H54 (cell line): ENCODE measurements at regions not wholly inside any gene's neighbourhood (a gene's known extent, or its start where the extent isn't known, plus 50 kb on each side); places are given as distances from the start of the nearest gene placed in this dataset.
A peak's percentile ranks its signal among the peaks of the same experiment; 100 is the strongest.

ENCODE experiments used
- DNase-seq: peaks from one replicate; pipeline ENCODE4 v3.0.0; 2011; ENCODE audit warnings: low spot score, mixed read lengths; ENCODE audit not compliant: insufficient read length
- FAIRE-seq: peaks from 3 replicates; lab custom pipeline; 2011; peaks lifted over from hg19 to GRCh38; lab: Jason Lieb, UNC
- POLR2A ChIP-seq: IDR thresholded peaks from 2 replicates; pipeline ENCODE4 v1.6.1; 2011; ENCODE audit warnings: low read depth, mild to moderate bottlenecking, low read length

DNA sequence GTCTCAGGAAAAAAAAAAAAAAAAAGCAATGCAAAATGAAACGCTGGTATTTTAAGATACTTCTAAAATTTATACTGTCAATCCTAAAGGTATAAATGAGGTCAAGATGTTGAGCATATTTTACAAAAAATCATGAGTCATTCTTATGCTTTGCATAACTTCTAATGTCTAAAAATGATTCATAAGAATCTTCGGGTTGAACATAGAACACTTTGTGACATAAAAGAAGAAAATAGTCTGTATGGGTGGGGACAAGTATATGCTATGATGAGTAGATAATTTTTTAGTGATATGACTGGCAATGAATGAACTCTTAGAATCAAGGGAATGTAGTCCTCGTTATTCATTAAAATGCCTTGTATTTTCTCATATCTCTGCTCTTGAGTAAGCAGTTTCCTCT, 416.9 kb upstream of the USP24 start:
- TF ChIP-seq POLR2A = no peak
- DNase-seq (no peak), FAIRE-seq (peak; percentile 67)

DNA sequence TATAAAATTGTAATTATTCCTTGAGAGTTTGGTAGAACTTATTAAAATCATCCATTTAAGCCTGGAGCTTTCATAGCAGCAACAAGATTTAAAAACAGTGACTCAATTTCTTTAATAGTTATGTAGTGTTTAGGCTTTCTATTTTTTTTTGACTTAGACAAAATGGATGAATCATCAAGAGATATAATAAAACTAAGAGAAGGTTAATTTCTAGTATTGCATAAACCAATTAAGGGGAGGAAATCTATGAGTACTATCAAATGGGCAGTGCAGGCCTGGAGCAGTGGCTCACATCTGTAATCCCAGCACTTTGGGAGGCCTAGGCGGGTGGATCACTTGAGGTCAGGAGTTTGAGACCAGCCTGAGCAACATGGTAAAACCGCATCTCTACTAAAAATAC, 416.3 kb upstream of the USP24 start:
- FAIRE-seq (no peak), DNase-seq (no peak)
- TF ChIP-seq POLR2A = no peak

DNA sequence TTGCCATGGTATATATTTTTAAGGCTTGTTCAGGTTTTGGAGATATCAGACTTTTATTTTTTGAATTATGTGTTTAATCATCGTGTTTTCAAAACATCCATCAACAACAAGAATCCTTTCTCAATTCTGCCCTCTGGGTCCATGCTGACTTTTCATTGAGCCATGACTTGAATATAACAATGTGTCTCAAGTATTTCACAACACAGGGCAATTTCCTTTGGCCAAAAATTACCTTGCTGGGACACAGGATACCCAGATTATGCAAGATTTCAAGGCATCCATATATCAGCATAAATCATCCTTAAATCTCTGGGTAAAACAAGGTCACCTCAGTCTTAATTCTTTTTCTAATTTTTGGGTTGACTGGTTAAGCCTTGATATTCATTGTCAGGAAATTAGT, 411.2 kb upstream of the USP24 start:
- no peak for TF ChIP-seq POLR2A
- no peak for FAIRE-seq
- no peak for DNase-seq

DNA sequence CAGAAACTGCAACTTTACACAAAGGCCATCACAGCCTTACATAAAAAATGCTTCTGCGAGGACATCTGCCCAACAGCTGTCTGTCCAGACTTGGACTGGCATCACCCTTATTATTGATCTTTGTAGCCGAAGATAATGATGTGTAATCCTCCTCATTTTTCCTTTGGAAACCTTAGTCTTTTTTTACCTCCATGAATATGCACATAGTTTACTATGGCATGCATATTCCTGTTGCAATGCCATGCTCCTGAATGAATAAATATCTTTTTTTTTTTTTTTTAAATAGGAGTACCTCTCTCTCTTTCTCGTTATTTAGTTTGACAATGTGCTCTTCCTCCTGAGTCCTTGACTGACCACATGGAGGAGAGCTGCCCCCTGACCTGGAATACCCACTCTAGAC, 409.6 kb upstream of the USP24 start:
- FAIRE-seq (no peak), DNase-seq (no peak)
- no peak for TF ChIP-seq POLR2A

DNA sequence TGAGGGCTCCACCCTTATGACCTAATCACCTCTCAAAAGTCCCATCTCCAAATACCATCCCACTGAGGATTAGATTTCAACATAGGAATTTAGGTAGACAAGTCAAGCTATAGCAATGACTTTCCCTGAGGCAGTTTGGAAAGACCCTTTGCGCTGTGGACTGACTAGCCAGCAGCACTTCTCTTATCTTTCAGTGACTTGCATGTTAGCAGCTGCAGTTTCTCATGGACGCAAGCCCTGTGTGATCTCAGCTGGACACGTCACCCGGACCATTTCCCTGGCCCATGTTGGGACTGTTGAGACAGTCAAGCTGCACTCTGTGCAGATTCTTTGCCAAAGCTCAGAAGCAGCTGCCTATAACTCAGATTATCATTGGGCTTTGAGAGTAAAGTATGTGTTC, 408.1 kb upstream of the USP24 start:
- no peak for FAIRE-seq
- no peak for DNase-seq
- TF ChIP-seq POLR2A = no peak

DNA sequence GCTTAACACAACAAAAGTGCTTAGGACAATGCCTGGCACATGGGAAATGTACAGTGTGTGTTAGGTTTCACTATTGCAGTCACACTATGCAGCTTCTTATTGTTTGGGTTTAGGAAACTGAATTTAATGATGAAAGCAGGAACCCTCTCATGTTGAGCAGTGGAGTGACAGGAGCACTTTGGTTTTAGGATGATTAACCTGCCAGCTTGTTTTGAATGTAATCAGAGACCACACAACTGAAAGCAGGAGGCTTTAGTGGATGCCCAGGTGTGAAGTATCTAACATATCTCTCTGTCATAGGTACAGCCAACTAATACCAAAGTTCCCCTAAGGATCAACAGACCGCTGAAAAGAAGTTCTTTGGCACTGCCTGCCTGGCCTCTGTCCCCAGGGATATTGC, 406.9 kb upstream of the USP24 start:
- TF ChIP-seq POLR2A = no peak
- DNase-seq = no peak
- no peak for FAIRE-seq

DNA sequence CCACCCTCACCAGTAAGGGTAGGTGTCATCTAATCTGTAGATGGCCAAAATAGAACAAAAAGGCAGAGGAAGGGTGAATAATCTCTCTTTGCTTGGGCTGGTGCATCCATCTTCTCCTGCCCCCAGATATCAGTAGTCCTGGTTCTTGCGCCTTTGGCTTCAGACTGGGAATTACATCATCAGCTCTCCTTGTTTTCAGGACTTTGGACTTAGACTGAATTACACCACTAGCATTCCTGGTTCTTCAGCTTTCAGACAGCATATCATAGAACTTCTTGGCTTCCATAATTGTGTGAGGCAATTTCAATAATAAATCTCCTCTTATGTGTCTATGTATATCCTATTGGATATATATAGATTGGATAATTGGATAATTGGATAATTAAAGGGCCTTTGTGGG, 403.0 kb upstream of the USP24 start:
- DNase-seq (no peak), FAIRE-seq (no peak)
- TF ChIP-seq POLR2A = no peak

DNA sequence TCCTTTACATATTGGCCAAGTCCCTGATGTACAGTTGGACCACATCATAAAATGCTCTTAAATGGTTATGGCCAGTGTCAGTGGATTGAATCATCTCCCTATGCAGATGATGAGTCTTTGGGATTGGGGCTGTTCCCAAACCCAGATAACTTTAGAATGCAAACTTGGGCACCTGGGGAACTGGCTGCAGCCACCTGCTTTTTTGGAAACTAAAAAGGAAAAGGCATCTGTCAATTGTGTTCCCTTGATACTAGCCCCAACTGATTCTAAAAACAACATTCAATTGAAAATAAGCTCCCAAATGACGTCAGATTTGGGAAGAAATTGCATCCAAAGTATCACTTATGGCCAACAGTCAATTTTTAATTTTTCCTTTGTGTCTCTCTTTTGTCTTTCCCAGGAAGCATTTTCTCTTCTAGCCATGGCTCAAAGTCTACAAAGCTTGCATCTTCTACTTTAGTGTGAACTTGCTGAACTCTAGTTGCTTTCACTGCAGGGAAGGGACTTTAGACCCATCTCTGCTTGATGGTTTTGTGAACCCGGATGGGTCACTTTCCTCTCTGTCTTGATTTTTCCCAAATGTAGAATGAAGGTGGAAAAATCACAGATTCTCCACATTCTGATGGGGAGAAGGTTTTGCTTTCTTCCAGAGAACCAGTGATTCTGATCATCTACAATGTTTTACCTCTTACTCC, 402.3 kb upstream of the USP24 start:
- DNase-seq (no peak), FAIRE-seq (no peak)
- no peak for TF ChIP-seq POLR2A

DNA sequence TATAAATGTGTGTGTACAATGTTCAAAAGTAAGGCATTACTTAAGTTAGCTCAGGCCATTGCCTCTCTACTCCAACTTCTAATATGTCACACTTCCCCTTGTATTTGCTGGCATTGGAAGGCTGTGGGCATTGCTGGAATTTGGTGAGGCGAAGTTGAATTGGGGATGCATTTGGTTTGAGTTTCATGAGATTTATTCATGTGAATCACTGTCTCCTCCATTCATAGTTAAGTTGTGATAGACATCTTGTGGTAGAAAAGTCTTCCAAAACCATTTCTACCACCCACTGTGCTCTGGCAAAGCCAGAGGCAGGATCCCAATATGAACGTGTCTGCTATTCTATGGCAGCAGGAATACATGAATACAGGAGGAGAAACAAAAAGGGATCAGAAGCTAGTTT, 397.8 kb upstream of the USP24 start:
- FAIRE-seq = no peak
- no peak for DNase-seq
- TF ChIP-seq POLR2A = no peak

DNA sequence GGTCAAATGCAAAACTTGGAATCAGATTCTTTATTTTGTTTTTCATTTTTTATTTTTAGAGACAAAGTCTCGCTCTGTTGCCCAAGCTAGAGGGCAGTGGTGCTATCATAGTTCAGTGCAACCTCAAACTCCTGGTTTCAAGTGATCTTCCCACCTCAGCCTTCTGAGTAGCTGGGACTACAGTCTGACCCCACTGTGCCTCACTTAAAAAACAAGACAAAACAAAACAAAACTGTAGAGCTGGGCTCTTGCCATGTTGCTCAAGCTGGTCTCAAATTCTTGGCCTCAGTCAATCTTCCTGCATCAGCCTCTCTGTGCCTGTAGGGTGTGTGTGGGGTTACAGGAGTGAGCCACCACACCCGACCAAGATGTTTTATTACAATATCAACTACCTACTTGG, 396.0 kb upstream of the USP24 start:
- TF ChIP-seq POLR2A = no peak
- DNase-seq (no peak), FAIRE-seq (no peak)

DNA sequence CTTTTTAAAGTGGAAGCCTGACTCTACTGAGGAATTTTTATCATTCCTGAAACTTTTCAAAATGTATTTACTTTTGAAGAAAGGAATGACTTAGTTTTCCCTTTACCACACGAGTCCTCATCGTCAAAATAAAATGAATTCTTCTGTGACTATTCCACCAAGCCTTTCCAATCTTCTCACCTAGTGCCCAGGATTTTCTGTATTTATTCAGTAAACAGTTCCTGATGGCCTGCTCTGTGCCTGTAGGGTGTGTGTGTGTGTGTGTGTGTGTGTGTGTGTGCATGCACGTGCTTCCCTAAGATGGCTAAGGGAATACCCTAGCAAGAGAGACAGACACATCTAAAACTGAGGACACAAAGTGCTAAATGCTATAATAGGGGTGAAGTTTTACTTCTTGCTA, 395.0 kb upstream of the USP24 start:
- FAIRE-seq (no peak), DNase-seq (no peak)
- no peak for TF ChIP-seq POLR2A

DNA sequence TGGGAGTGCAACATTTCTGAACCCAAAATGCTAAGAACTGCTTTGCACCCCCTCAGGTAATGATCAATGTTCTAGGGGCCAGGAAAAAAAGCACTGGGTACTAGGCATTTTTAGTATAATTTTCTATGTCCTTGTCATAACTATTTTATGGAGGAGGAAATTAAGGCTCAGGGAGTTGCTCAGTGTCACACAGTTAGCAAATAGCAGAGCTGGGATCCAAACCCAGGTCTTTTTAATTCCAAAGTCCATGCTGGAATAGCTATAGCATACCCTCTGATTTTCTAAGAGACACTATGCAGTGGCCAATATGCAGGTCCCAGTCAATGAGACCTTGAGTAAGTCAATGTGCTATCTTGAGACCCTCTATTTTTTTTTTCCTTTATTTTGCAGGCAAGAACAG, 394.5 kb upstream of the USP24 start:
- TF ChIP-seq POLR2A = no peak
- FAIRE-seq (no peak), DNase-seq (no peak)

DNA sequence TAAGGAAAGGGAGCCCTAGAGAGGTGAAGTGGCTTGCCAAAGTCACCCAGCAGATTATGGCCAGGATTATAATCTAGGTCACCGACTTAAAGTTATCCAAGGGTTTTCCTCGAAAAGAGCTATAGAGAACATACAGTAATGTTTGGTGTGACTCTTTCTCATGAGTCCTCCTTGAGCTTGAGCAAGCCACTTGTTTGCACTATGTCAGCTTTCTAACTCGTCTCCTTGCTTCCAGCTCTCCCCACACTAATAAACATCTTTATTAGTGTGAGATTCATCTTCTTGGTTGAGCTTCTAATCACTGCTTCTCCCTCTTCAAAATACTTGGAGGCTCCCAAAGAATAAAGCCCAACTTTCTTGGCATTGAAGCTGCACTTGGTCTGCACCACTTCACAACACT, 390.0 kb upstream of the USP24 start:
- TF ChIP-seq POLR2A = no peak
- DNase-seq (no peak), FAIRE-seq (no peak)

DNA sequence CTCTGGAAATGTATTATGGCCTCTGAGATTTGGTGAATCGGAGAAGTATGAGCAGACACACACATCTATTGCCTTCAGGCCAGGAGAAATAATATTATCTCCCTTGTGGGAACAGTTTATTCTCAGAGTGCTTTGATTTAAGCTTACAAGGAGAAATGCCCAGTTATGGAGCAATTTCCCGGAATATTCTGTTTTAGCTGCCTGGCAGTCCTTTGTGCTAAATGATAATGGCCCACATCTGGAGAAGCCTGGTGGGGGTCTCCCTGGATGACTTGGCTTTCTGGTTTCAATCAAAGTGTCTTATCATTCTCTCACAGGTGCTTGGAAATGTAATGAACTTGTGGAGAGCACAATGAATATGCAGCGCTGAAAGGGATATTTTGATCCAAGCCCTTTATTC, 389.6 kb upstream of the USP24 start:
- FAIRE-seq (no peak), DNase-seq (no peak)
- TF ChIP-seq POLR2A = no peak

DNA sequence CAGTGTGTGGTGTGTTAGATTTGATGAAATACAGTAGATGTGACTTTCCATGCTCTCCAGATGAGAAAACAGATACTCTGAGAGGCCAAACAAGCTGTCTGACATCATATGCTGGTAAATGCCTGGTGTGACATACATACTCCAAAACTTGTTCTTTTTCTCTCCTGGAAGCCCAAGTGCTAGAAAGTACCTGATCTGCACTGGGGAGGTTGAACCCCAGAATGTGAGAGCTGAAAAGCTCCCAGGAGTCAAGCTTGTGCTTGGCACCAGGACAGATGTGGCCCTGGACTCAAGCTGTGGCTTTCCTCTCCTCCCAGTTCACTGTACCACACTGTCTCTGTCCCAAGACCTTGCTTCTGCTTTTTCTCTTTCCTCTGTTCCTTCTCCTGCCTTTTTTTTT, 389.0 kb upstream of the USP24 start:
- TF ChIP-seq POLR2A = no peak
- no peak for DNase-seq
- FAIRE-seq = no peak

DNA sequence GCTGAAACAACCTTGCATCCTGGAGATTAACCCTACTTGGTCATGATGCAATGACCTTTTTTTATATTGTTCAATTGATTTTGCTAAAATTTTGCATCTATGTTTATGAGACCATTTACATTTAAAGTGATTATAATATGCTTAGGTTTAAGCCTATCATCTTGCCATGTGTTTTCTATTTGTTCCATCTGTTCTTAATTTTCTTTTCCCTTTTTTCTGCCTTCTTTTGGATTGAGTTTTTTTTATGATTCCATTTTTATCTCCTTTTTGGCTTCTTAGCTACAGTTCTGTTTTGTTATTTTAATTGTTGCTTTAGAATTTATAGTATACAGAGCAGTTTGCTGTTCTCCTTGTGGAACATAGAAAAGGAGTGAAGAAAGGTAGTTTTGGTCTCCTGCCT, 385.1 kb upstream of the USP24 start:
- no peak for TF ChIP-seq POLR2A

DNA sequence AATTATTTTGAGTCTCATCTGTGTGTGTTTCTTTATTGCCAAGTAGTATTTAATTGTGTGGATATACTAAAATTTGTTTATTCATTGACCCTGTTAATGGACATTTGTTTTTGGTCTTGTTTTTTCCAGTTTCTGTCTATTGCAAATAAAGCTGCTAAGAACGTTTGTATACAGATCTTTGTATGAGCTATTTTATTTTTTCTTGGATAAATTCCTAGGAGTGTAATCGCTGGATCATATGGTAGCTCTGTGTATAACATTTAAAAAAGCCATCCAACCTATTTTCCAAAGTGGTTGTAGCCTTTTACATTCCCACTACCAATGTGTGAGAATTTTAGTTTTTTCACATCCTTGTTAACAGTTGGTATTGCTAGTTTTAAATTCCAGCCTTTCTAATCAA, 382.7 kb upstream of the USP24 start:
- FAIRE-seq (no peak), DNase-seq (no peak)
- no peak for TF ChIP-seq POLR2A

More for the DNA sequence above, 385.1 kb upstream of the USP24 start:
- FAIRE-seq = no peak
- no peak for DNase-seq
